H1 (cell line): ENCODE measurements at regions not wholly inside any gene's neighbourhood (a gene's known extent, or its start where the extent isn't known, plus 50 kb on each side); places are given as distances from the start of the nearest gene placed in this dataset.

Source experiments
- CTCF ChIA-PET: fragments of 300-600 bp; sonication (Branson Sonifier 250); formaldehyde crosslinking; loops from one replicate; lab custom pipeline; 2021; ENCODE audit not compliant: partially characterized antibody; lab: Charles Lee
- POLR2A ChIA-PET: fragments of 300-600 bp; sonication (Branson Sonifier 250); formaldehyde crosslinking; loops from one replicate; lab custom pipeline; 2021; ENCODE audit warnings: inconsistent platforms; ENCODE audit not compliant: partially characterized antibody; lab: Charles Lee
- DNase-seq, 2 experiments: peaks; one replicate each; pipeline versions ENCODE4 v3.0.0 to v3.0.0-alpha.2; 2010 to 2022; ENCODE audit warnings: low spot score in 2 of 2, low read depth in 1 of 2, mixed read lengths in 1 of 2
- FAIRE-seq: peaks from 2 replicates; lab custom pipeline; 2011; peaks lifted over from hg19 to GRCh38; lab: Jason Lieb, UNC
- H2AFZ ChIP-seq: 2 replicates; pipeline ENCODE4 v1.8.1; 2012; ENCODE audit warnings: low read length, inconsistent platforms
- H2AK5ac ChIP-seq: 2 replicates; pipeline ENCODE4 v1.6.1; 2013; ENCODE audit warnings: low read depth, low read length
- H2BK120ac ChIP-seq: replicated peaks from 2 replicates; pipeline ENCODE3; 2013; ENCODE audit warnings: low read depth, low read length, inconsistent platforms
- H2BK12ac ChIP-seq: 2 replicates; pipeline ENCODE4 v1.6.1; 2013; ENCODE audit warnings: low read depth, low read length
- H2BK15ac ChIP-seq: 2 replicates; pipeline ENCODE4 v1.6.1; 2013; ENCODE audit warnings: low read length
- H2BK20ac ChIP-seq: 2 replicates; pipeline ENCODE4 v1.6.1; 2013; ENCODE audit warnings: low read length
- H2BK5ac ChIP-seq: 2 replicates; pipeline ENCODE4 v1.6.1; 2013; ENCODE audit warnings: low read depth, low read length
- H3K14ac ChIP-seq: 2 replicates; pipeline ENCODE4 v1.6.1; 2013; ENCODE audit warnings: inconsistent platforms; ENCODE audit not compliant: insufficient read length
- H3K18ac ChIP-seq: 2 replicates; pipeline ENCODE4 v1.6.1; 2013; ENCODE audit warnings: low read length; ENCODE audit errors: extremely low read depth
- H3K23ac ChIP-seq: 2 replicates; pipeline ENCODE4 v1.6.1; 2013; ENCODE audit warnings: inconsistent platforms; ENCODE audit not compliant: insufficient read length
- H3K23me2 ChIP-seq: 2 replicates; pipeline ENCODE4 v1.6.1; 2013; ENCODE audit warnings: low read depth, low read length
- H3K27ac ChIP-seq: 2 replicates; pipeline ENCODE4 v1.6.1; 2011; ENCODE audit warnings: low read depth, low read length, inconsistent platforms
- H3K27me3 ChIP-seq, 4 experiments: replicated peaks in 1 of 4; 1 replicate in 1 of 4; 2 replicates in 3 of 4; pipeline versions ENCODE4 v1.6.1 to v1.8.1; 2011 to 2013; ENCODE audit warnings: low read length in 3 of 4, mild to moderate bottlenecking in 3 of 4, inconsistent platforms in 2 of 4, mixed read lengths in 2 of 4, moderate library complexity in 1 of 4; ENCODE audit not compliant: control insufficient read depth in 3 of 4, insufficient read depth in 3 of 4; ENCODE audit errors: extremely low read depth in 1 of 4
- H3K36me3 ChIP-seq, 4 experiments: 2 replicates each; pipeline versions ENCODE4 v1.6.1 to v1.8.1; 2011 to 2013; ENCODE audit warnings: mild to moderate bottlenecking in 4 of 4, low read length in 3 of 4, moderate library complexity in 2 of 4, control low read depth in 1 of 4, inconsistent platforms in 1 of 4; ENCODE audit not compliant: insufficient read depth in 4 of 4, control insufficient read depth in 2 of 4
- H3K4ac ChIP-seq: replicated peaks from 2 replicates; pipeline ENCODE3; 2013; ENCODE audit warnings: low read length, low read depth, mixed read lengths, inconsistent platforms; ENCODE audit not compliant: insufficient read length
- H3K4me1 ChIP-seq, 4 experiments: replicated peaks in 1 of 4; 1 replicate in 1 of 4; 2 replicates in 3 of 4; pipeline versions ENCODE4 v1.6.1 to v1.8.1; 2011 to 2013; ENCODE audit warnings: low read length in 3 of 4, inconsistent platforms in 2 of 4, mixed read lengths in 1 of 4; ENCODE audit not compliant: insufficient read depth in 4 of 4, control insufficient read depth in 3 of 4
- H3K4me2 ChIP-seq, 2 experiments: 2 replicates each; pipeline versions ENCODE4 v1.6.1 to v1.8.1; 2011 to 2013; ENCODE audit warnings: low read depth in 2 of 2, low read length in 2 of 2, control low read depth in 1 of 2, inconsistent platforms in 1 of 2, mild to moderate bottlenecking in 1 of 2; ENCODE audit not compliant: insufficient read depth in 1 of 2
- H3K4me3 ChIP-seq, 4 experiments: fragments of 200-600, 300-600 bp in 1 of 4; sonication (generic), shearing (Covaris generic), sonication (Bioruptor Twin) in 1 of 4; 2 replicates each; pipeline versions ENCODE4 v1.5.1 to v1.8.1; 2011 to 2016; ENCODE audit warnings: low read length in 4 of 4, low read depth in 3 of 4, control low read depth in 2 of 4, inconsistent platforms in 2 of 4, mild to moderate bottlenecking in 2 of 4, mixed read lengths in 1 of 4, moderate library complexity in 1 of 4; ENCODE audit not compliant: insufficient read depth in 2 of 4; ENCODE audit errors: extremely low read depth in 1 of 4
- H3K56ac ChIP-seq: replicated peaks from 2 replicates; pipeline ENCODE3; 2013; ENCODE audit warnings: low read depth, mild to moderate bottlenecking, mixed read lengths, low read length, inconsistent platforms; ENCODE audit not compliant: insufficient read length
- H3K79me1 ChIP-seq: 2 replicates; pipeline ENCODE4 v1.6.1; 2013; ENCODE audit warnings: low read depth, low read length, control low read depth
- H3K79me2 ChIP-seq, 2 experiments: 2 replicates each; pipeline versions ENCODE4 v1.6.1 to v1.8.1; 2012 to 2013; ENCODE audit warnings: low read length in 2 of 2, mild to moderate bottlenecking in 2 of 2, inconsistent platforms in 1 of 2; ENCODE audit not compliant: insufficient read depth in 2 of 2, control insufficient read depth in 1 of 2
- H3K9ac ChIP-seq, 4 experiments: replicated peaks in 1 of 4; 1 replicate in 1 of 4; 2 replicates in 3 of 4; pipeline versions ENCODE4 v1.6.1 to v1.8.1; 2011 to 2013; ENCODE audit warnings: low read depth in 3 of 4, low read length in 3 of 4, control low read depth in 2 of 4, mild to moderate bottlenecking in 2 of 4, moderate library complexity in 2 of 4, inconsistent platforms in 1 of 4; ENCODE audit errors: extremely low read depth in 1 of 4
- H3K9me3 ChIP-seq, 2 experiments: 2 replicates each; pipeline versions ENCODE4 v1.6.1 to v1.8.1; 2012 to 2013; ENCODE audit warnings: mild to moderate bottlenecking in 2 of 2, moderate library complexity in 2 of 2, control low read depth in 1 of 2, inconsistent platforms in 1 of 2, low read depth in 1 of 2, low read length in 1 of 2, mixed read lengths in 1 of 2; ENCODE audit not compliant: insufficient read depth in 2 of 2
- H4K20me1 ChIP-seq, 2 experiments: replicated peaks in 1 of 2; 2 replicates each; pipeline versions ENCODE3 to v1.8.1; 2011 to 2013; ENCODE audit warnings: inconsistent platforms in 2 of 2, low read length in 2 of 2, mild to moderate bottlenecking in 1 of 2; ENCODE audit not compliant: insufficient read depth in 2 of 2, control insufficient read depth in 1 of 2
- H4K5ac ChIP-seq: 2 replicates; pipeline ENCODE4 v1.6.1; 2013; ENCODE audit warnings: low read length, low read depth, mixed read lengths, inconsistent platforms; ENCODE audit not compliant: insufficient read length
- H4K8ac ChIP-seq: 2 replicates; pipeline ENCODE4 v1.8.0; 2013; ENCODE audit warnings: mild to moderate bottlenecking, moderate library complexity, low read length, inconsistent platforms; ENCODE audit not compliant: insufficient read depth; ENCODE audit errors: extremely low read depth
- H4K91ac ChIP-seq: replicated peaks from 2 replicates; pipeline ENCODE3; 2013; ENCODE audit warnings: low read length, mixed read lengths, inconsistent platforms; ENCODE audit not compliant: insufficient read length
- BRCA1 ChIP-seq: IDR thresholded peaks from 2 replicates; pipeline ENCODE4 v1.6.1; 2012; ENCODE audit warnings: low read depth, low read length, improper control_type of control experiment
- CREB1 ChIP-seq: IDR thresholded peaks from 2 replicates; pipeline ENCODE4 v1.6.1; 2012; ENCODE audit warnings: inconsistent platforms
- EP300 ChIP-seq, 2 experiments: IDR thresholded peaks; 1 replicate in 1 of 2; 2 replicates in 1 of 2; pipeline ENCODE4 v1.6.1; 2011 to 2012; ENCODE audit warnings: low read depth in 2 of 2, low read length in 2 of 2, mild to moderate bottlenecking in 2 of 2, borderline replicate concordance in 1 of 2, inconsistent platforms in 1 of 2, moderate library complexity in 1 of 2
- KDM1A ChIP-seq: fragments of 200-600, 300-600 bp; sonication (generic); IDR thresholded peaks from 2 replicates; pipeline ENCODE4 v1.7.1; 2016; ENCODE audit warnings: mild to moderate bottlenecking, low read length, borderline replicate concordance
- KDM5A ChIP-seq: fragments of 200-600 bp; IDR thresholded peaks from 2 replicates; pipeline ENCODE4 v1.7.1; 2012; ENCODE audit warnings: mild to moderate bottlenecking, low read length, inconsistent platforms, mixed read lengths
- MAX ChIP-seq: IDR thresholded peaks from 2 replicates; pipeline ENCODE4 v1.6.1; 2012; ENCODE audit warnings: inconsistent platforms
- POLR2AphosphoS5 ChIP-seq: IDR thresholded peaks from 2 replicates; pipeline ENCODE4 v1.6.1; 2011; ENCODE audit warnings: low read depth, low read length
- RFX5 ChIP-seq: IDR thresholded peaks from 2 replicates; pipeline ENCODE4 v1.6.1; 2011; ENCODE audit warnings: low read depth, low read length, improper control_type of control experiment, borderline replicate concordance
- SIN3A ChIP-seq, 2 experiments: IDR thresholded peaks in 1 of 2; conservative IDR thresholded peaks in 1 of 2; 2 replicates each; pipeline ENCODE4 v1.6.1; 2011 to 2012; ENCODE audit warnings: low read length in 2 of 2, improper control_type of control experiment in 1 of 2, low read depth in 1 of 2, mild to moderate bottlenecking in 1 of 2
- SIX5 ChIP-seq: IDR thresholded peaks from 2 replicates; pipeline ENCODE4 v1.6.1; 2011; ENCODE audit warnings: mild to moderate bottlenecking, low read depth, low read length
- TAF1 ChIP-seq: IDR thresholded peaks from 2 replicates; pipeline ENCODE4 v1.6.1; 2011; ENCODE audit warnings: mild to moderate bottlenecking, low read depth, low read length
- YY1 ChIP-seq: IDR thresholded peaks from 2 replicates; pipeline ENCODE4 v1.6.1; 2011; ENCODE audit warnings: low read depth, mild to moderate bottlenecking, low read length
- WGBS, 2 experiments: shearing (Covaris generic) in 1 of 2; methylation state at CpG; one replicate each; pipeline versions ENCODE4 v1.1.6 to v1.1.7; 2013 to 2015; ENCODE audit warnings: low lambda C conversion rate in 2 of 2, mixed read lengths in 2 of 2, inconsistent platforms in 1 of 2, low coverage in 1 of 2, missing lambda C conversion rate in 1 of 2; ENCODE audit not compliant: insufficient replicate concordance in 2 of 2, insufficient coverage in 1 of 2, insufficient read length in 1 of 2; ENCODE audit errors: extremely low coverage in 1 of 2, missing lambda C conversion rate in 1 of 2; 5-methylcytosine and 5-hydroxymethylcytosine counted together

- no peak overlapping the region for H3K27ac ChIP-seq
- no peak overlapping the region for H2AK5ac ChIP-seq
- H3K56ac ChIP-seq, result no peak overlapping the region
- no peak overlapping the region for H4K5ac ChIP-seq
- H3K9ac ChIP-seq, result no peak overlapping the region
- H3K4me1 ChIP-seq, result no peaks in the 10 kb centered on the region
- no peak overlapping the region for H2BK120ac ChIP-seq
- H4K20me1 ChIP-seq, result no peaks in the 10 kb centered on the region
- no peak overlapping the region for H3K4me2 ChIP-seq
- H3K79me1 ChIP-seq, result no peaks in the 10 kb centered on the region
- no peak overlapping the region for H3K18ac ChIP-seq
- no peak overlapping the region for H2BK20ac ChIP-seq
- H3K23me2 ChIP-seq, result no peaks in the 10 kb centered on the region
- ChIA-PET CTCF (interaction anchor here (1.1 to 1.4 kb wide), 2 partner anchors 11 to 313 kb away, joined by 3 to 4 read pairs; no protein-coding TSS in a partner anchor), POLR2A (interaction anchor here (0.7 kb wide), 1 partner anchor 538 kb away, joined by 3 read pairs; no protein-coding TSS in a partner anchor)
- no peak overlapping the region for H2AFZ ChIP-seq
- no peak overlapping the region for H2BK15ac ChIP-seq
- TF ChIP-seq POLR2AphosphoS5, result no peak
- TF ChIP-seq KDM5A, result no peak
- no peak for TF ChIP-seq SIN3A (conservative IDR thresholded peaks at IDR 0.05 in 1 of 2, IDR thresholded peaks at IDR 0.05 in 1 of 2; ENCODE audit: low read depth in 1 of 2, low read length in 2 of 2)
- no peak for TF ChIP-seq CREB1
- TF ChIP-seq BRCA1, result no peak
- no peak for TF ChIP-seq TAF1
- TF ChIP-seq MAX, result no peak
- TF ChIP-seq SIX5, result no peak
- TF ChIP-seq EP300 (IDR thresholded peaks at IDR 0.05; ENCODE audit: borderline replicate concordance in 1 of 2, low read depth in 2 of 2, low read length in 2 of 2), result no peak
- no peak for TF ChIP-seq KDM1A
- TF ChIP-seq RFX5, result no peak
- TF ChIP-seq YY1, result no peak
- no peak overlapping the region for H2BK5ac ChIP-seq
- H3K4ac ChIP-seq, result no peak overlapping the region
- no peak overlapping the region for H3K4me3 ChIP-seq
- FAIRE-seq, result no peak
- no peak for DNase-seq
- no peak overlapping the region for H4K8ac ChIP-seq
- no peaks in the 10 kb centered on the region for H3K9me3 ChIP-seq
- H3K27me3 ChIP-seq, result no peaks in the 10 kb centered on the region
- H3K14ac ChIP-seq, result no peak overlapping the region
- no peak overlapping the region for H2BK12ac ChIP-seq
- H3K23ac ChIP-seq, result no peak overlapping the region
- WGBS, 2 experiments, result 92% methylated on average over 2 of the region's 2 CpGs; no CpG with 5 or more reads in 1 of the 2 experiments
- no peak overlapping the region for H4K91ac ChIP-seq
- no peaks in the 10 kb centered on the region for H3K79me2 ChIP-seq
- no peaks in the 10 kb centered on the region for H3K36me3 ChIP-seq
Measured at GRCh38 chr2:204363513-204363912, 181.8 kb upstream of the PARD3B start.
